Osteocyte (in vitro differentiated cells): ENCODE measurements at regions not wholly inside any gene's neighbourhood (a gene's known extent, or its start where the extent isn't known, plus 50 kb on each side); places are given as distances from the start of the nearest gene placed in this dataset.

Source experiments
- DNase-seq: peaks from one replicate; pipeline ENCODE4 v3.0.0; 2021; ENCODE audit warnings: mixed read lengths; ENCODE audit not compliant: unreplicated experiment; ENCODE audit errors: extremely low spot score
- H3K27ac Mint-ChIP-seq: one replicate; pipeline ENCODE4 v1.8.0; 2021; ENCODE audit warnings: mild to moderate bottlenecking, mixed read lengths; ENCODE audit not compliant: unreplicated experiment
- H3K27me3 Mint-ChIP-seq: one replicate; pipeline ENCODE4 v1.8.0; 2021; ENCODE audit warnings: mixed read lengths; ENCODE audit not compliant: unreplicated experiment
- H3K36me3 Mint-ChIP-seq: one replicate; pipeline ENCODE4 v1.8.0; 2021; ENCODE audit warnings: mixed read lengths; ENCODE audit not compliant: unreplicated experiment
- H3K4me1 Mint-ChIP-seq: one replicate; pipeline ENCODE4 v1.8.0; 2021; ENCODE audit warnings: mixed read lengths; ENCODE audit not compliant: unreplicated experiment
- H3K4me3 Mint-ChIP-seq: one replicate; pipeline ENCODE4 v1.8.0; 2021; ENCODE audit warnings: mild to moderate bottlenecking, moderate library complexity, mixed read lengths; ENCODE audit not compliant: unreplicated experiment
- H3K9me3 Mint-ChIP-seq: one replicate; pipeline ENCODE4 v1.8.0; 2021; ENCODE audit warnings: mixed read lengths; ENCODE audit not compliant: unreplicated experiment
- CTCF ChIP-seq: fragments of 200-600 bp; sonication (generic); IDR thresholded peaks from 2 replicates; pipeline ENCODE4 v1.5.0; 2021; ENCODE audit warnings: antibody characterized with exemption, mild to moderate bottlenecking, moderate library complexity

- H3K27ac Mint-ChIP-seq: no peak overlapping the region
- no peak for TF ChIP-seq CTCF
- peaks cover 31% of the 10 kb centered on the region for H3K9me3 Mint-ChIP-seq
- no peak for DNase-seq
- no peaks in the 10 kb centered on the region for H3K36me3 Mint-ChIP-seq
- no peak overlapping the region for H3K4me3 Mint-ChIP-seq
- no peaks in the 10 kb centered on the region for H3K4me1 Mint-ChIP-seq
- H3K27me3 Mint-ChIP-seq: no peaks in the 10 kb centered on the region
Measured at GRCh38 chr2:153360239-153360638, 118.3 kb downstream of the RPRM start.

- Mint-ChIP-seq H3K4me3 (no peak overlapping the region), H3K9me3 (peaks cover 16% of the 10 kb centered on the region), H3K27me3 (no peaks in the 10 kb centered on the region), H3K27ac (no peak overlapping the region), H3K4me1 (no peaks in the 10 kb centered on the region), H3K36me3 (no peaks in the 10 kb centered on the region)
- TF ChIP-seq CTCF: no peak
- no peak for DNase-seq
Measured at GRCh38 chr2:153354377-153354776, 124.2 kb downstream of the RPRM start.

- H3K27me3 Mint-ChIP-seq: no peaks in the 10 kb centered on the region
- no peaks in the 10 kb centered on the region for H3K4me1 Mint-ChIP-seq
- no peak overlapping the region for H3K4me3 Mint-ChIP-seq
- TF ChIP-seq CTCF: no peak
- H3K9me3 Mint-ChIP-seq: peaks cover 16% of the 10 kb centered on the region
- DNase-seq: no peak
- no peak overlapping the region for H3K27ac Mint-ChIP-seq
- H3K36me3 Mint-ChIP-seq: no peaks in the 10 kb centered on the region
Measured at GRCh38 chr2:153349603-153350002, 129.0 kb downstream of the RPRM start.

DNA sequence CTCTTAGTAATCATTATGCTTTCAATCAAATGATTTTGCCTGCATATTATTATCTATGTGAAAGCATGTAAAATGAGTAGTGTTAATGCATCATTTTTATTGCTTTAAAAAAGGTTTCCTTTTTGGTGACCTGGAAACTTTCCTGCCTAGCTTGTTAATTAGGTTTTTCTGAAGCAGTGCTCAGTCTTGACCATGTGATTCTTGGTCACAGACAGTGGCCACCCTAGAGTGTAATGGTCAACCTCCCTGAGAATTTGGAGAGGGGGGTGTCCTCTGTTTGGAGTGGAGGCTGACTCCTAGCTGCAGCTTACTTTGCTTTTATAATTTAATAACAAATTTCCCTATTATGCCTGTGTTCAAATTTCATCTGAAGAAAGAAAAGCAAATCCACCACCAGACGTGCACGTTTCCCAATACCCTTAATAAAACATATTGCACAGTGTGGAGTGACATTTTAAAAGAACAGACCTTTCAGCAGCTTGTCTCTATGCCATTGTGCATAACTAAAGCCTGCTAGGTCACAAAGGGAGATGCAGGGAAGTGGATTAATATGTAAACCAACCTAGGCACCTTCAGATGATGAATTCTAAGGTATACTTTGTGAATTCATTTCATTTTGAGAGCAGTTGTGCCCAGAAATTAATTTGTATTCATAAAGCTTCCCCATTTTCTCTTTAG is 130.6 kb downstream of the RPRM start:
- DNase-seq: no peak
- TF ChIP-seq CTCF: no peak
- Mint-ChIP-seq H3K9me3 (peaks cover 15% of the 10 kb centered on the region), H3K4me3 (no peak overlapping the region), H3K27ac (no peak overlapping the region), H3K4me1 (no peaks in the 10 kb centered on the region), H3K36me3 (no peaks in the 10 kb centered on the region), H3K27me3 (no peaks in the 10 kb centered on the region)

GRCh38 chr2:153320879-153321278 is 157.7 kb downstream of the RPRM start:
- no peaks in the 10 kb centered on the region for H3K4me1 Mint-ChIP-seq
- peaks cover 10% of the 10 kb centered on the region for H3K9me3 Mint-ChIP-seq
- H3K36me3 Mint-ChIP-seq: no peaks in the 10 kb centered on the region
- H3K4me3 Mint-ChIP-seq: no peak overlapping the region
- no peak for DNase-seq
- no peak overlapping the region for H3K27ac Mint-ChIP-seq
- no peak for TF ChIP-seq CTCF
- no peaks in the 10 kb centered on the region for H3K27me3 Mint-ChIP-seq
